ENCODE measurements at regions not wholly inside any gene's neighbourhood (a gene's known extent, or its start where the extent isn't known, plus 50 kb on each side); places are given as distances from the start of the nearest gene placed in this dataset.

GRCh38 chr4:81617545-81617944 lies 145.8 kb upstream of the RASGEF1B start:
- no peaks in the 10 kb centered on the region for H3K23me2 ChIP-seq (ENCODE audit: low read depth, low read length)
- H2BK5ac ChIP-seq (ENCODE audit: low read depth, low read length), result no peak overlapping the region
- no peak overlapping the region for H2AK5ac ChIP-seq (ENCODE audit: low read depth, low read length)
- no peak overlapping the region for H2BK15ac ChIP-seq (ENCODE audit: low read length)
- no peak overlapping the region for H3K9ac ChIP-seq (replicated peaks in 1 of 4; ENCODE audit: extremely low read depth in 1 of 4, low read depth in 3 of 4, low read length in 3 of 4)
- H4K8ac ChIP-seq (ENCODE audit: extremely low read depth, insufficient read depth, low read length), result no peak overlapping the region
- H3K4me2 ChIP-seq (ENCODE audit: insufficient read depth in 1 of 2, low read depth in 2 of 2, low read length in 2 of 2), result no peak overlapping the region
- no peaks in the 10 kb centered on the region for H3K79me2 ChIP-seq (ENCODE audit: control insufficient read depth in 1 of 2, insufficient read depth in 2 of 2, low read length in 2 of 2)
- H3K4ac ChIP-seq (replicated peaks; ENCODE audit: insufficient read length, low read depth, low read length), result no peak overlapping the region
- no peak overlapping the region for H2AFZ ChIP-seq (ENCODE audit: low read length)
- H3K4me1 ChIP-seq (replicated peaks in 1 of 4; ENCODE audit: control insufficient read depth in 3 of 4, insufficient read depth in 4 of 4, low read length in 3 of 4), result no peaks in the 10 kb centered on the region; a peak in 1 of 7 replicates
- 91% methylated on average over 1 of the region's 1 CpG; no CpG with 5 or more reads in 1 of the 2 experiments for WGBS, 2 experiments (ENCODE audit: extremely low coverage in 1 of 2, insufficient coverage in 1 of 2, insufficient read length in 1 of 2, insufficient replicate concordance in 2 of 2, low coverage in 1 of 2, low lambda C conversion rate in 2 of 2, missing lambda C conversion rate in 1 of 2)
- H2BK12ac ChIP-seq (ENCODE audit: low read depth, low read length), result no peak overlapping the region
- no peak overlapping the region for H3K18ac ChIP-seq (ENCODE audit: extremely low read depth, low read length)
- no peak overlapping the region for H4K5ac ChIP-seq (ENCODE audit: insufficient read length, low read depth, low read length)
- H3K36me3 ChIP-seq (ENCODE audit: control insufficient read depth in 2 of 4, insufficient read depth in 4 of 4, low read length in 3 of 4), result no peaks in the 10 kb centered on the region
- H3K9me3 ChIP-seq (ENCODE audit: insufficient read depth in 2 of 2, low read depth in 1 of 2, low read length in 1 of 2), result no peaks in the 10 kb centered on the region
- no peak overlapping the region for H4K91ac ChIP-seq (replicated peaks; ENCODE audit: insufficient read length, low read length)
- no peak overlapping the region for H3K23ac ChIP-seq (ENCODE audit: insufficient read length)
- H3K27ac ChIP-seq (ENCODE audit: low read depth, low read length), result no peak overlapping the region
- no peak overlapping the region for H2BK20ac ChIP-seq (ENCODE audit: low read length)
- no peaks in the 10 kb centered on the region for H3K27me3 ChIP-seq (replicated peaks in 1 of 4; ENCODE audit: control insufficient read depth in 3 of 4, extremely low read depth in 1 of 4, insufficient read depth in 3 of 4, low read length in 3 of 4)
- TF ChIP-seq SIX5 (IDR thresholded peaks at IDR 0.05; ENCODE audit: low read depth, low read length), result no peak
- no peak for TF ChIP-seq CBX5 (IDR thresholded peaks at IDR 0.05; ENCODE audit: low read depth, low read length)
- TF ChIP-seq TCF12 (IDR thresholded peaks at IDR 0.05; ENCODE audit: low read depth, low read length), result no peak
- FAIRE-seq (no peak), DNase-seq (ENCODE audit: low read depth in 1 of 2, low spot score in 2 of 2) (no peak)
- H3K79me1 ChIP-seq (ENCODE audit: low read depth, low read length), result no peaks in the 10 kb centered on the region
- no peak overlapping the region for H3K14ac ChIP-seq (ENCODE audit: insufficient read length)
- ChIA-PET POLR2A (ENCODE audit: partially characterized antibody) (no interaction called here), CTCF (ENCODE audit: partially characterized antibody) (no interaction called here)
- no peak overlapping the region for H2BK120ac ChIP-seq (replicated peaks; ENCODE audit: low read depth, low read length)
- H4K20me1 ChIP-seq (replicated peaks in 1 of 2; ENCODE audit: control insufficient read depth in 1 of 2, insufficient read depth in 2 of 2, low read length in 2 of 2), result no peaks in the 10 kb centered on the region
- no peak overlapping the region for H3K56ac ChIP-seq (replicated peaks; ENCODE audit: insufficient read length, low read depth, low read length)
- no peak overlapping the region for H3K4me3 ChIP-seq (ENCODE audit: extremely low read depth in 1 of 4, insufficient read depth in 2 of 4, low read depth in 3 of 4, low read length in 4 of 4)

Data from H1 (cell line).